ENCODE measurements at regions not wholly inside any gene's neighbourhood (a gene's known extent, or its start where the extent isn't known, plus 50 kb on each side); places are given as distances from the start of the nearest gene placed in this dataset.
A peak's percentile ranks its signal among the peaks of the same experiment; 100 is the strongest.

- Histone ChIP-seq H3K9ac (no peak overlapping the region), H3K4me2 (ENCODE audit: low read length) (no peak overlapping the region), H3K4me3 (ENCODE audit: low read depth, low read length) (no peak overlapping the region), H2AFZ (peak overlapping the region; percentile 58), H3K27ac (no peak overlapping the region), H3K36me3 (ENCODE audit: control insufficient read depth, insufficient read depth, low read length) (no peaks in the 10 kb centered on the region), H3K9me3 (ENCODE audit: control insufficient read depth, low read length) (no peaks in the 10 kb centered on the region), H3K27me3 (ENCODE audit: control insufficient read depth, insufficient read depth, low read length) (no peaks in the 10 kb centered on the region), H3K4me1 (peaks cover 8% of the 10 kb centered on the region), H3K79me2 (no peaks in the 10 kb centered on the region)
- TF ChIP-seq CTCF (IDR thresholded peaks at IDR 0.05) = no peak
Observed at GRCh38 chr2:11102956-11103860, 52.1 kb upstream of the SLC66A3 start.

- H3K4me3 ChIP-seq (ENCODE audit: low read depth, low read length) = no peak overlapping the region
- H3K36me3 ChIP-seq (ENCODE audit: control insufficient read depth, insufficient read depth, low read length) = no peaks in the 10 kb centered on the region
- no peak overlapping the region for H3K27ac ChIP-seq
- no peak overlapping the region for H3K9ac ChIP-seq
- no peak for TF ChIP-seq CTCF (IDR thresholded peaks at IDR 0.05)
- no peaks in the 10 kb centered on the region for H3K79me2 ChIP-seq
- no peaks in the 10 kb centered on the region for H3K9me3 ChIP-seq (ENCODE audit: control insufficient read depth, low read length)
- H3K27me3 ChIP-seq (ENCODE audit: control insufficient read depth, insufficient read depth, low read length) = no peaks in the 10 kb centered on the region
- no peak overlapping the region for H3K4me2 ChIP-seq (ENCODE audit: low read length)
- peak overlapping the region; percentile 58 for H2AFZ ChIP-seq
- H3K4me1 ChIP-seq = peaks cover 8% of the 10 kb centered on the region
Observed at GRCh38 chr2:11103984-11104793, 51.1 kb upstream of the SLC66A3 start.

- Histone ChIP-seq H3K27me3 (ENCODE audit: control insufficient read depth, insufficient read depth, low read length) (no peaks in the 10 kb centered on the region), H3K36me3 (ENCODE audit: control insufficient read depth, insufficient read depth, low read length) (no peaks in the 10 kb centered on the region), H3K4me3 (ENCODE audit: low read depth, low read length) (no peak overlapping the region), H3K27ac (no peak overlapping the region), H3K9ac (no peak overlapping the region), H3K4me2 (ENCODE audit: low read length) (no peak overlapping the region), H3K4me1 (peaks cover 8% of the 10 kb centered on the region), H3K79me2 (no peaks in the 10 kb centered on the region), H2AFZ (no peak overlapping the region), H3K9me3 (ENCODE audit: control insufficient read depth, low read length) (no peaks in the 10 kb centered on the region)
- TF ChIP-seq CTCF (IDR thresholded peaks at IDR 0.05) = no peak
Observed at GRCh38 chr2:11104794-11105660, 50.2 kb upstream of the SLC66A3 start.
